D341Med (cell line): ENCODE measurements at regions not wholly inside any gene's neighbourhood (a gene's known extent, or its start where the extent isn't known, plus 50 kb on each side); places are given as distances from the start of the nearest gene placed in this dataset.
A peak's percentile ranks its signal among the peaks of the same experiment; 100 is the strongest.

Source experiments
- DNase-seq: peaks from one replicate; pipeline ENCODE4 v3.0.0; 2012; ENCODE audit warnings: low spot score

DNA sequence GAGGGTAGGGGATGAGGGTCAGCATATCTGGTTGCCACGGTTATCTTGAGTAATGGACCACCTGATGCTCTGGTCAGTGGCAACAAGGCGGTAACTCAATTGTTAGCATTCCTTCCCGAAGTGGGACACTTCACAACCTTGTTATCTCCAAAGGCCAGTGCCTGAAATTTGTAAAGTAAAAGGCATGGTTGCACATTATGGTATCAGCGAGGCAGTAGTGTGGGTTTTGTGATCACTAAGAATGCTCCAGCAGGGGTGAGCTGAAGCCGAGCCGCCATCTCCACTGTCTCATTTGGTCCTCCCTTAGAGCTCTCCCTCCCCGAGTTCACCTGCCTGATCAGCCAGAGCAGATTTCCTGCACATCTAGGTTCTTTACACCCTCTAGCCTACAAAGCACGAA lies 50.5 kb upstream of the LGALSL start:
- no peak for DNase-seq

- peak; percentile 37 for DNase-seq
These were observed 49.8 kb upstream of the LGALSL start for GRCh38 chr2:64404002-64404731.
